ENCODE measurements at regions not wholly inside any gene's neighbourhood (a gene's known extent, or its start where the extent isn't known, plus 50 kb on each side); places are given as distances from the start of the nearest gene placed in this dataset.

DNA sequence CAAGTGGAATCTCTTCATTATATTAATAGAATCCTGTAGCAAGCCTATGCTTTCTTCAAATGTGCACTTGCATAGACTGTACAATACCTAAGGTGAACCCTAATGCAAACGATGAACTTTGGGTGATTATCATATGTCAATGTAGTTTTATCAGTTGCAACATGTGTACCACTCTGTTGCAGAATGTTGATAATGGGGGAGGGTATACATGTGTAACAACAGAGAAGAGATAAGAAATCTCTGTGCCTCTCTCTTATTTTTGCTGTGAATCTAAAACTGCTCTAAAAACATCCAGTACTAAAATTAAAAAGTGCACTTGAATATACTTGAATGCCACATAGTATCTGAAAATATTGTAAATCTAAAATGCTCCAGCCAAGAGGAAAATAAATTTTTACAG lies 820.8 kb upstream of the MIR17HG start:
- TF ChIP-seq, protein P1, sequence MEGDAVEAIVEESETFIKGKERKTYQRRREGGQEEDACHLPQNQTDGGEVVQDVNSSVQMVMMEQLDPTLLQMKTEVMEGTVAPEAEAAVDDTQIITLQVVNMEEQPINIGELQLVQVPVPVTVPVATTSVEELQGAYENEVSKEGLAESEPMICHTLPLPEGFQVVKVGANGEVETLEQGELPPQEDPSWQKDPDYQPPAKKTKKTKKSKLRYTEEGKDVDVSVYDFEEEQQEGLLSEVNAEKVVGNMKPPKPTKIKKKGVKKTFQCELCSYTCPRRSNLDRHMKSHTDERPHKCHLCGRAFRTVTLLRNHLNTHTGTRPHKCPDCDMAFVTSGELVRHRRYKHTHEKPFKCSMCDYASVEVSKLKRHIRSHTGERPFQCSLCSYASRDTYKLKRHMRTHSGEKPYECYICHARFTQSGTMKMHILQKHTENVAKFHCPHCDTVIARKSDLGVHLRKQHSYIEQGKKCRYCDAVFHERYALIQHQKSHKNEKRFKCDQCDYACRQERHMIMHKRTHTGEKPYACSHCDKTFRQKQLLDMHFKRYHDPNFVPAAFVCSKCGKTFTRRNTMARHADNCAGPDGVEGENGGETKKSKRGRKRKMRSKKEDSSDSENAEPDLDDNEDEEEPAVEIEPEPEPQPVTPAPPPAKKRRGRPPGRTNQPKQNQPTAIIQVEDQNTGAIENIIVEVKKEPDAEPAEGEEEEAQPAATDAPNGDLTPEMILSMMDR (IDR thresholded peaks at IDR 0.05; ENCODE audit: low read depth, low read length), result no peak
- no peak for TF ChIP-seq EZH2phosphoT487 (IDR thresholded peaks at IDR 0.05; ENCODE audit: low read depth)

All from OCI-LY3 (cell line).